NOMO-1 treated with dmso at 0.1 percent for 144 hours (cell line): ENCODE measurements at regions not wholly inside any gene's neighbourhood (a gene's known extent, or its start where the extent isn't known, plus 50 kb on each side); places are given as distances from the start of the nearest gene placed in this dataset.
"Not testable (repeated sequence)": the region's sequence is repeated elsewhere in the genome, so short reads cannot be mapped to it uniquely, and the experiment has no call there.

Source experiments
- DNase-seq: peaks from one replicate; lab custom pipeline; 2025; ENCODE audit not compliant: unreplicated experiment; lab: John Stamatoyannopoulos, UW

GRCh38 chr16:51516960-51517359 lies 365.9 kb upstream of the SALL1 start:
- DNase-seq = not testable (repeated sequence)

GRCh38 chr16:51510416-51510815 lies 359.3 kb upstream of the SALL1 start:
- no peak for DNase-seq

- no peak for DNase-seq
Measured at GRCh38 chr16:51509336-51509735, 358.3 kb upstream of the SALL1 start.

DNA sequence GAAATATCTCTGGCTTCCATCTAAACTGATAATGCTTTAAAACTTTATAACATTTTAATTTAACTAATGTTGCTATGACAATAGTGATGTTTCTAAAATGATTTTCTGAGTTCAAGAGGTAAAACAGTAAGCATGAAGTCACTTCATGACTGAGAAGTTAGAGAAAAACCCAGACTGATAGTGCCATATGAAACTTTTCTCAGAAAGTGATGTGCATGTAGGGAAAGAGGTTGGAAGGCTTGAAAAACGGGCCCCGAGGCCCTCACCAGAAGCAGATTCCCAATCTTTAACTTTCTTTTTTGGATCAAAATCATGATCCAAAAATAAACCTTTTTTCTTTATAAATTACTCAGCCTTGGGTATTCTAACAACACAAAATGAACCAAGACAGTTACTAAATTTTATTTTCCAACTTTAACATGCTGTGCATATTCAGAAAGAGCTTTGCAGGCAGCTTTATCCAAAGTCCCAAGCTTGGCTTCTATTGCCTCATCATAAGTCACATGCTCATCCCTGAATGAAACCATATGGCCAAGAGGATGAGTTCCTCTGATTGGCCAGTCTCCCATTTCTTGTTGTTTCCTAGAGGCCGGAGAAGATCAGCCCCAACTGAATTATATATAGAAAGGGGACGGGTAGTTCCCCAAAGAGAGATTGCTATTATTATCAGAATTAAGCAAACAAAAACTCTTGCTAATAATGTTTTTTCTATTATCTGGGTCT lies 357.6 kb upstream of the SALL1 start:
- no peak for DNase-seq

- no peak for DNase-seq
Measured at GRCh38 chr16:51507286-51507685, 356.2 kb upstream of the SALL1 start.

- no peak for DNase-seq
Measured at GRCh38 chr16:51500306-51500705, 349.2 kb upstream of the SALL1 start.

DNA sequence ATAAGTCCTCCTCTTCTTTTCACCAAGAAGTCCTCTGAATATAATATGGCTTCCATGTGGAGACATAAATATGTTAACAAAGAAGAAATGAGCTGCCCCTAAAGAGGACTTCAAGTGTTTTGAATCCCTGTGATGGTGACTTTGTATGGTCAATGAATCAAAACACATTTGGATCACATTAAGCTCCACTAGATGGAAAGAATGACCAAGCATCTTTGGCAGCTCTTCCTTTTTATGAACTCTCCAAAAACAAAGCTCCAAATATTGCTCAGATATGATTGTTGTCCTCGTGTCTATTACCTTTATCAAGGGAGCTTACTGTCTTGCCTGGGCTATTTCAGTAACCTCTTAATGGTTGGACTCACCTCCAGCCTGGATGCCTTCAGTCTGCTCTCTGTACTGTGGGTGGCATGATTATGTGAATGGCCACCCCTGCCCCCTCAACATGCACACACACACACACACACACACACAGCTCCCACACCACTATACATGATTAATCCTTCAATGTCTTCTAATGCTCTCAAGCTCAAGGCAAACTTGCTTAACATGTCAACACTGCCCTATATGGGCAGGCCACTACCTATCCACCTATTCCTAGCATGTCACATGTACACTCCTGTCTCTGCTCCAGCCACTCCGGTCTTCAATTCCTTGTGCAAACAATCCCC lies 346.6 kb upstream of the SALL1 start:
- no peak for DNase-seq

GRCh38 chr16:51490866-51491265 lies 339.8 kb upstream of the SALL1 start:
- DNase-seq = no peak

GRCh38 chr16:51487880-51488279 lies 336.8 kb upstream of the SALL1 start:
- DNase-seq = no peak

- no peak for DNase-seq
Measured at GRCh38 chr16:51474414-51475091, 323.5 kb upstream of the SALL1 start.

GRCh38 chr16:51473091-51473490 lies 322.0 kb upstream of the SALL1 start:
- no peak for DNase-seq

DNA sequence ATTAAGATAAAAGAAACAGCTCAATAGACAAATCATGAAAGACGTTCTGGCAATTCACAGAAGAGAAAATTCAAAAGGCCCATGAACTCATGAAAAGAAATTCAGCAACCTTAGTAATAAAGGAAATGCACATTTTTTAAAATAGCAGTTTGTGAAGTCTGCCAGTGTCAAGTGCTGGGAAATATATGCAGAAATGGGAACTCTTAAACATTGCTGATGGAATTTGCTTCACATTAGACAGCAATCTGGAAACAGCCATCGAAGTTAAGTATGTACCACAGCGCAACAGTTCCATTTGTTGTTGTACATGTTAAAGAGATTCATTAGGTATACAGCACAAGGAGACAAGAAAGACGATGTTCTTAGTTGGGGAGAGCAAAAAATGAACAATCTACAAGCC lies 319.4 kb upstream of the SALL1 start:
- DNase-seq = no peak

DNA sequence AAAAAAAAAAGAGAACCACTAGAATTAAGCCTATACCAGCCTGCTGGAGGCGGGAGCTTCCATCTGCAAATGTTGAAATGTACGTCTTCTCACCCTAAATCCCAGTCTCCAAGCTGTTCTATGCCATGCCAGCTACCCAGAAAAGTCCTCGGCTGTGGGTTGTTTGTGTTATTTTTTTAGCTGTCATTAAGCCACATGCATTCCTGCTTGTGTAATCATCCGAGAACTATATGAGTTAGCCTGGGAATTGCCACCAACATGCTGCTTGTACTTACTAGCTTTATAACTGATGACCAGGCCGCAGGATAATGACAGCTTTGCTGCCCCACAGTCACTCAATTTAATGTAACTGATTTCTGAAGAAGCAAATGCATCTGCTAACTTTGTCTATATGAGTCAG lies 313.9 kb upstream of the SALL1 start:
- no peak for DNase-seq

- DNase-seq = no peak
Measured at GRCh38 chr16:51461255-51461654, 310.2 kb upstream of the SALL1 start.

GRCh38 chr16:51458356-51459140 lies 307.5 kb upstream of the SALL1 start:
- DNase-seq = no peak

DNA sequence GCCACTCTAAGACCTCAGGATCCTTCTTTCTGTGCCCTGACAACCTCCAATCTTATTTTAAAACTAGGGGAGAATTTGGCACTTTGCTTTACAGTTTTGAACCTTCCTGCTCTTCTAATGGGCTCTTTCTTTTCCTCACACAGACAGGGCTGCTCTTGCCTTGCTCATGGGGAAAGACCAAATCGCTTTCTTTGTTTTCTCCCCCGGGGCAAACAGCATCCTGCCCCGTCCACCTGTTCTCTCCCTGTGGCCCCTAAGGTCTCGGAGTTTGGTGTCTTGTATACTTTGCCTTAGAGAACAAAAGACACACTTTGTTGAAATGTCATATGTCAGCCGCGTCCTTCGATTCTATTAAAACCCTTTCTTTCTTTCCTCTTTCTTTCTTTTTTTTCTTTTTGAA lies 306.7 kb upstream of the SALL1 start:
- no peak for DNase-seq

DNA sequence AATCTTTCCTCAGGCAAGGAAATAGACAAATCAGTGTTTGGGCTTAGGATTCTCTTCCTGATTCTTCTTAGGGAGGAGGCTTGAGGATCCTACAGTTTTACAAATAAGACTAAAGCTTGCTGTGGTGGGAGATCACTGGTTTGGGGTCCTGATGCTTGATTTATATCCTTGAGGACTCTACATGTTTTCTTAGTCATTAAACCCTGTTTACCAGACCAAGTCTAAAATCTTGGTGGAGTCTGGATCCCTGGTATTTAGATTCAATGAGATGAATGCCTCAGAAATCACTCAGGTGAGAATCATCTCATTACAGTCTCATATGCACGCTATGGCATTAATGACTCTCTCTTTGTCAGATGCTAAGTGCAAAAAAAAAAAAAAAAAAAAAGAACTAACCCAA lies 304.3 kb upstream of the SALL1 start:
- DNase-seq = no peak

GRCh38 chr16:51453251-51453650 lies 302.2 kb upstream of the SALL1 start:
- no peak for DNase-seq

- no peak for DNase-seq
Measured at GRCh38 chr16:51450909-51451308, 299.8 kb upstream of the SALL1 start.

GRCh38 chr16:51450376-51450775 lies 299.3 kb upstream of the SALL1 start:
- no peak for DNase-seq

GRCh38 chr16:51449441-51449840 lies 298.4 kb upstream of the SALL1 start:
- DNase-seq = no peak
